ENCODE measurements at regions not wholly inside any gene's neighbourhood (a gene's known extent, or its start where the extent isn't known, plus 50 kb on each side); places are given as distances from the start of the nearest gene placed in this dataset.

GRCh38 chr3:159149131-159149530 lies 347.3 kb downstream of the MFSD1 start:
- TF ChIP-seq, protein P1, sequence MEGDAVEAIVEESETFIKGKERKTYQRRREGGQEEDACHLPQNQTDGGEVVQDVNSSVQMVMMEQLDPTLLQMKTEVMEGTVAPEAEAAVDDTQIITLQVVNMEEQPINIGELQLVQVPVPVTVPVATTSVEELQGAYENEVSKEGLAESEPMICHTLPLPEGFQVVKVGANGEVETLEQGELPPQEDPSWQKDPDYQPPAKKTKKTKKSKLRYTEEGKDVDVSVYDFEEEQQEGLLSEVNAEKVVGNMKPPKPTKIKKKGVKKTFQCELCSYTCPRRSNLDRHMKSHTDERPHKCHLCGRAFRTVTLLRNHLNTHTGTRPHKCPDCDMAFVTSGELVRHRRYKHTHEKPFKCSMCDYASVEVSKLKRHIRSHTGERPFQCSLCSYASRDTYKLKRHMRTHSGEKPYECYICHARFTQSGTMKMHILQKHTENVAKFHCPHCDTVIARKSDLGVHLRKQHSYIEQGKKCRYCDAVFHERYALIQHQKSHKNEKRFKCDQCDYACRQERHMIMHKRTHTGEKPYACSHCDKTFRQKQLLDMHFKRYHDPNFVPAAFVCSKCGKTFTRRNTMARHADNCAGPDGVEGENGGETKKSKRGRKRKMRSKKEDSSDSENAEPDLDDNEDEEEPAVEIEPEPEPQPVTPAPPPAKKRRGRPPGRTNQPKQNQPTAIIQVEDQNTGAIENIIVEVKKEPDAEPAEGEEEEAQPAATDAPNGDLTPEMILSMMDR (IDR thresholded peaks at IDR 0.05), result no peak
- intact Hi-C loops (cut with DNase I; ENCODE audit: low total_unique reads), result no loop called here
- H3K4me3 ChIP-seq, result no peak overlapping the region

GRCh38 chr3:159149633-159150032 lies 347.8 kb downstream of the MFSD1 start:
- Histone ChIP-seq H3K4me3 (no peak overlapping the region), H3K36me3 (no peaks in the 10 kb centered on the region), H3K9me3 (no peaks in the 10 kb centered on the region), H3K4me1 (no peaks in the 10 kb centered on the region), H3K27ac (no peak overlapping the region), H3K27me3 (no peaks in the 10 kb centered on the region)
- TF ChIP-seq, protein P1 (IDR thresholded peaks at IDR 0.05), result no peak
- intact Hi-C loops (cut with DNase I; ENCODE audit: low total_unique reads), result no loop called here
- no peak for DNase-seq

More at GRCh38 chr3:159149131-159149530, 347.3 kb downstream of the MFSD1 start:
- Histone ChIP-seq H3K36me3 (no peaks in the 10 kb centered on the region), H3K4me1 (no peaks in the 10 kb centered on the region), H3K27me3 (no peaks in the 10 kb centered on the region), H3K27ac (no peak overlapping the region), H3K9me3 (no peaks in the 10 kb centered on the region)
- DNase-seq, result no peak

GRCh38 chr3:159150180-159150579 lies 348.3 kb downstream of the MFSD1 start:
- TF ChIP-seq, protein P1 (IDR thresholded peaks at IDR 0.05), result no peak
- no peaks in the 10 kb centered on the region for H3K4me1 ChIP-seq
- no peaks in the 10 kb centered on the region for H3K27me3 ChIP-seq
- intact Hi-C loops (cut with DNase I; ENCODE audit: low total_unique reads), result no loop called here
- no peak for DNase-seq
- H3K4me3 ChIP-seq, result no peak overlapping the region
- H3K27ac ChIP-seq, result no peak overlapping the region
- no peaks in the 10 kb centered on the region for H3K9me3 ChIP-seq
- no peaks in the 10 kb centered on the region for H3K36me3 ChIP-seq

GRCh38 chr3:159151130-159151529 lies 349.3 kb downstream of the MFSD1 start:
- Histone ChIP-seq H3K36me3 (no peaks in the 10 kb centered on the region), H3K9me3 (no peaks in the 10 kb centered on the region), H3K27ac (no peak overlapping the region), H3K4me3 (no peak overlapping the region), H3K4me1 (no peaks in the 10 kb centered on the region), H3K27me3 (no peaks in the 10 kb centered on the region)
- DNase-seq, result no peak
- intact Hi-C loops (cut with DNase I; ENCODE audit: low total_unique reads), result no loop called here
- TF ChIP-seq, protein P1 (IDR thresholded peaks at IDR 0.05), result no peak

DNA sequence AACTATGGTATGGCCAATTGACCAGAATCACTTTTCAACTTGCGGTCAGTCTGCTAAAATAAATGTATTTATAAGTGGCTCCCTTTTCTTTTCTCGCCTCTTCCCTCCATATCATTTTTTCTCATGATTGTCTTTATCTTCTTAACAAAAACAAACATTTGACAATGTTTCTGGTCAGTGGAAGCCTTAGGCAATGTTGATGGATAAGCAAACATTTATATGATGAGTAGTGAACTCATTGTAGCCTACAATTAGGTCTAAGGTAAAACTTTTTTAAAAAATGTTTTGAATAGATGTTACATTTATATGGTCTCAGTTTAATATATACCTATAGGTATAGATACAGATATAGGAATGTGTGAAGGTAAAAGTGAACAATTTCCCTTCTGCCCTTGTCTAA lies 355.4 kb downstream of the MFSD1 start:
- no peak overlapping the region for H3K27ac ChIP-seq
- no peak for DNase-seq
- no peaks in the 10 kb centered on the region for H3K9me3 ChIP-seq
- intact Hi-C loops (cut with DNase I; ENCODE audit: low total_unique reads), result no loop called here
- no peak overlapping the region for H3K4me3 ChIP-seq
- TF ChIP-seq, protein P1 (IDR thresholded peaks at IDR 0.05), result no peak
- H3K36me3 ChIP-seq, result no peaks in the 10 kb centered on the region
- H3K27me3 ChIP-seq, result no peaks in the 10 kb centered on the region
- no peaks in the 10 kb centered on the region for H3K4me1 ChIP-seq

DNA sequence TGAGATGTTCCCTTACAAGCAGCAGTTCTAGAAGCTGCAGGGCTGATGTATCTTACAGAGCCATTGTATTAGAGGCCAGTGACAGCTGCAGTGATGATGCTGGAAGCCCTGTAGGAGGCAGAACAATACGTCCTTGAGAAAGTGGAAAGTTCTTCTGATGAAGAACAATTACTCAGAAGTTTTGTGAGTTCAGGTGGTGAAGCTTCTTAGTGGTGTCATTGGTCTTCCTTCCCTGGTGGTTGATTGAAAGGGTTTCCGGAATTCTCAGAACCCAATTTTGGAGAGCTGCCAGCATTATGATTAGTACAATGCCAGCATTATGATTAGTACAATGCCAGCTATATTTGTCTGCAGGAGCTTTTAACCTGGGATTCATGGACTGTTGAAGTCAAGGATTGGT lies 356.4 kb downstream of the MFSD1 start:
- intact Hi-C loops (cut with DNase I; ENCODE audit: low total_unique reads), result no loop called here
- TF ChIP-seq, protein P1 (IDR thresholded peaks at IDR 0.05), result no peak
- no peak for DNase-seq

More for the DNA sequence above, 356.4 kb downstream of the MFSD1 start:
- Histone ChIP-seq H3K4me1 (no peaks in the 10 kb centered on the region), H3K27me3 (no peaks in the 10 kb centered on the region), H3K27ac (no peak overlapping the region), H3K4me3 (no peak overlapping the region), H3K36me3 (no peaks in the 10 kb centered on the region), H3K9me3 (no peaks in the 10 kb centered on the region)
